Tibial nerve (tissue), 4 donors: ENCODE measurements at regions not wholly inside any gene's neighbourhood (a gene's known extent, or its start where the extent isn't known, plus 50 kb on each side); places are given as distances from the start of the nearest gene placed in this dataset.

ENCODE experiments used
- DNase-seq, 2 donors: peaks; one replicate each; pipeline ENCODE4 v3.0.0-alpha.2; 2019; ENCODE audit warnings: low spot score in 2 of 2
- H3K27ac ChIP-seq, 4 donors: fragments of 200-600 bp; sonication (generic) in 3 of 4; one replicate each; pipeline ENCODE4 v1.5.1; 2017 to 2019; ENCODE audit warnings: mild to moderate bottlenecking in 1 of 4
- H3K27me3 ChIP-seq, 2 donors: fragments of 200-600 bp; sonication (generic) in 1 of 2; one replicate each; pipeline versions ENCODE4 v1.5.1 to v1.6.0; 2017 to 2019
- H3K36me3 ChIP-seq, 3 donors: fragments of 200-600 bp; sonication (generic); one replicate each; pipeline ENCODE4 v1.5.1; 2018 to 2019
- H3K4me1 ChIP-seq, 4 donors: fragments of 200-600 bp; sonication (generic) in 3 of 4; one replicate each; pipeline ENCODE4 v1.5.1; 2017 to 2019
- H3K4me3 ChIP-seq, 4 donors: fragments of 200-600 bp; sonication (generic) in 3 of 4; one replicate each; pipeline ENCODE4 v1.5.1; 2017 to 2019; ENCODE audit warnings: mild to moderate bottlenecking in 1 of 4, moderate library complexity in 1 of 4
- H3K9me3 ChIP-seq, 4 donors: fragments of 200-600 bp; sonication (generic) in 3 of 4; one replicate each; pipeline ENCODE4 v1.5.1; 2017 to 2019
- CTCF ChIP-seq, 5 experiments: fragments of 200-600 bp in 3 of 5; fragments of 450-650 bp in 2 of 5; sonication (generic) in 3 of 5; IDR thresholded peaks; one replicate each; pipeline ENCODE4 v1.5.1; 2016 to 2019; ENCODE audit warnings: antibody characterized with exemption in 5 of 5, mild to moderate bottlenecking in 3 of 5, moderate library complexity in 2 of 5
- EP300 ChIP-seq, 2 donors: sonication (generic); formaldehyde crosslinking; IDR thresholded peaks; one replicate each; pipeline ENCODE4 v1.6.1; 2017; ENCODE audit warnings: antibody characterized with exemption in 2 of 2, mild to moderate bottlenecking in 1 of 2
- POLR2A ChIP-seq, 2 donors: fragments of 450-650 bp; IDR thresholded peaks; one replicate each; pipeline ENCODE4 v1.6.1; 2017; ENCODE audit warnings: antibody characterized with exemption in 2 of 2, mild to moderate bottlenecking in 2 of 2, moderate library complexity in 2 of 2
- WGBS, 2 donors: methylation state at CpG; one replicate each; pipeline ENCODE4 v1.1.5; 2018; 5-methylcytosine and 5-hydroxymethylcytosine counted together

GRCh38 chr13:47502166-47502565, 498.9 kb downstream of the SUCLA2 start:
- TF ChIP-seq CTCF (IDR thresholded peaks at IDR 0.05), result no peak
- TF ChIP-seq EP300 (IDR thresholded peaks at IDR 0.05), result no peak
- TF ChIP-seq POLR2A (IDR thresholded peaks at IDR 0.05), result no peak
- 55 to 68% methylated on average over 2 of the region's 2 CpGs for WGBS, 2 donors
- Histone ChIP-seq H3K9me3 (no peaks in the 10 kb centered on the region), H3K4me3 (no peak overlapping the region), H3K36me3 (no peaks in the 10 kb centered on the region), H3K27ac (no peak overlapping the region), H3K4me1 (no peaks in the 10 kb centered on the region), H3K27me3 (no peaks in the 10 kb centered on the region)
- DNase-seq, result no peak

- no peaks in the 10 kb centered on the region for H3K36me3 ChIP-seq
- no peaks in the 10 kb centered on the region for H3K9me3 ChIP-seq
- H3K4me3 ChIP-seq, result no peak overlapping the region
- TF ChIP-seq CTCF (IDR thresholded peaks at IDR 0.05) (no peak), EP300 (IDR thresholded peaks at IDR 0.05) (no peak), POLR2A (IDR thresholded peaks at IDR 0.05) (no peak)
- DNase-seq, result no peak
- H3K4me1 ChIP-seq, result no peaks in the 10 kb centered on the region
- WGBS, 2 donors, result 66 to 73% methylated on average over 7 of the region's 7 CpGs
- H3K27ac ChIP-seq, result peak overlapping the region in 1 of 4 donors; percentile 9
- H3K27me3 ChIP-seq, result no peaks in the 10 kb centered on the region
Measured at GRCh38 chr13:47499358-47500150, 501.5 kb downstream of the SUCLA2 start.

GRCh38 chr13:47484548-47484947, 516.5 kb downstream of the SUCLA2 start:
- Histone ChIP-seq H3K27ac (no peak overlapping the region), H3K4me1 (no peaks in the 10 kb centered on the region), H3K4me3 (no peak overlapping the region), H3K9me3 (no peaks in the 10 kb centered on the region), H3K36me3 (no peaks in the 10 kb centered on the region), H3K27me3 (no peaks in the 10 kb centered on the region)
- DNase-seq, result no peak
- TF ChIP-seq CTCF (IDR thresholded peaks at IDR 0.05) (no peak), POLR2A (IDR thresholded peaks at IDR 0.05) (no peak), EP300 (IDR thresholded peaks at IDR 0.05) (no peak)
- 32 to 40% methylated on average over 3 of the region's 3 CpGs for WGBS, 2 donors

- TF ChIP-seq POLR2A (IDR thresholded peaks at IDR 0.05), result no peak
- no peak for TF ChIP-seq EP300 (IDR thresholded peaks at IDR 0.05)
- Histone ChIP-seq H3K27ac (no peak overlapping the region), H3K4me1 (no peaks in the 10 kb centered on the region), H3K4me3 (no peak overlapping the region), H3K27me3 (no peaks in the 10 kb centered on the region), H3K9me3 (no peaks in the 10 kb centered on the region), H3K36me3 (no peaks in the 10 kb centered on the region)
- DNase-seq, result no peak
Measured at GRCh38 chr13:47481536-47481935, 519.5 kb downstream of the SUCLA2 start.

GRCh38 chr13:47480951-47481350, 520.1 kb downstream of the SUCLA2 start:
- H3K36me3 ChIP-seq, result no peaks in the 10 kb centered on the region
- H3K27me3 ChIP-seq, result no peaks in the 10 kb centered on the region
- WGBS, 2 donors, result 57 to 74% methylated on average over 3 of the region's 3 CpGs
- H3K4me3 ChIP-seq, result no peak overlapping the region
- no peak for DNase-seq
- H3K27ac ChIP-seq, result no peak overlapping the region
- TF ChIP-seq EP300 (IDR thresholded peaks at IDR 0.05) (no peak), POLR2A (IDR thresholded peaks at IDR 0.05) (no peak), CTCF (IDR thresholded peaks at IDR 0.05) (no peak)
- H3K9me3 ChIP-seq, result no peaks in the 10 kb centered on the region
- no peaks in the 10 kb centered on the region for H3K4me1 ChIP-seq
